Stimulated activated CD4-positive, alpha-beta T cell treated with anti-CD3 and anti-CD28 coated beads, Interleukin-12 subunit alpha, Interleukin-12 subunit beta, amount 100 ng/mL, for 24 hours (primary cell): ENCODE measurements at regions not wholly inside any gene's neighbourhood (a gene's known extent, or its start where the extent isn't known, plus 50 kb on each side); places are given as distances from the start of the nearest gene placed in this dataset.

Experiments
- DNase-seq, 2 experiments: peaks; one replicate each; pipeline ENCODE4 v3.0.0-alpha.2; 2020; ENCODE audit warnings: low read depth in 2 of 2

- no peak for DNase-seq
These were observed 73.4 kb upstream of the SYT6 start for GRCh38 chr1:114227059-114227458.

GRCh38 chr1:114224196-114224907 is 70.7 kb upstream of the SYT6 start:
- DNase-seq: no peak

GRCh38 chr1:114222920-114223319 is 69.3 kb upstream of the SYT6 start:
- no peak for DNase-seq

- DNase-seq: no peak
These were observed 65.7 kb upstream of the SYT6 start for GRCh38 chr1:114219172-114219868.

GRCh38 chr1:114218361-114219171 is 64.9 kb upstream of the SYT6 start:
- no peak for DNase-seq

- no peak for DNase-seq
These were observed 62.9 kb upstream of the SYT6 start for GRCh38 chr1:114216431-114217173.

- no peak for DNase-seq
These were observed 61.8 kb upstream of the SYT6 start for GRCh38 chr1:114215436-114215835.

- no peak for DNase-seq
These were observed 60.3 kb upstream of the SYT6 start for GRCh38 chr1:114214016-114214415.

- no peak for DNase-seq
These were observed 56.3 kb upstream of the SYT6 start for GRCh38 chr1:114209971-114210370.

- no peak for DNase-seq
These were observed 55.0 kb upstream of the SYT6 start for GRCh38 chr1:114208714-114209113.

GRCh38 chr1:114208106-114208505 is 54.4 kb upstream of the SYT6 start:
- no peak for DNase-seq

GRCh38 chr1:114207635-114208034 is 54.0 kb upstream of the SYT6 start:
- DNase-seq: no peak

GRCh38 chr1:114206392-114206791 is 52.7 kb upstream of the SYT6 start:
- DNase-seq: no peak

- DNase-seq: no peak
These were observed 50.0 kb upstream of the SYT6 start for GRCh38 chr1:114203595-114204128.
